AG10803 (cell line): ENCODE measurements at regions not wholly inside any gene's neighbourhood (a gene's known extent, or its start where the extent isn't known, plus 50 kb on each side); places are given as distances from the start of the nearest gene placed in this dataset.
A peak's percentile ranks its signal among the peaks of the same experiment; 100 is the strongest.

Source experiments
- DNase-seq: peaks from one replicate; pipeline ENCODE4 v3.0.0; 2010; ENCODE audit warnings: low read depth
- H3K4me3 ChIP-seq: 2 replicates; pipeline ENCODE4 v1.5.1; 2011; ENCODE audit warnings: mild to moderate bottlenecking, low read length, control low read depth
- CTCF ChIP-seq: conservative IDR thresholded peaks from 2 replicates; pipeline ENCODE4 v1.5.1; 2011; ENCODE audit warnings: mild to moderate bottlenecking, low read length, control low read depth, inconsistent platforms

GRCh38 chr5:141753143-141753970 lies 71.3 kb upstream of the ARAP3 start:
- TF ChIP-seq CTCF: no peak
- no peak overlapping the region for H3K4me3 ChIP-seq

GRCh38 chr5:141747152-141748141 lies 65.4 kb upstream of the ARAP3 start:
- peak; percentile 15 for DNase-seq
- H3K4me3 ChIP-seq: no peak overlapping the region

More at GRCh38 chr5:141753143-141753970, 71.3 kb upstream of the ARAP3 start:
- no peak for DNase-seq

GRCh38 chr5:141746395-141746794 lies 64.4 kb upstream of the ARAP3 start:
- no peak for DNase-seq
- no peak overlapping the region for H3K4me3 ChIP-seq
- no peak for TF ChIP-seq CTCF

More at GRCh38 chr5:141747152-141748141, 65.4 kb upstream of the ARAP3 start:
- TF ChIP-seq CTCF: no peak

- no peak for DNase-seq
- TF ChIP-seq CTCF: no peak
- H3K4me3 ChIP-seq: no peak overlapping the region
Measured at GRCh38 chr5:141745390-141745789, 63.4 kb upstream of the ARAP3 start.

GRCh38 chr5:141743866-141744272 lies 61.8 kb upstream of the ARAP3 start:
- no peak for TF ChIP-seq CTCF
- no peak for DNase-seq

GRCh38 chr5:141742866-141743851 lies 61.1 kb upstream of the ARAP3 start:
- no peak for TF ChIP-seq CTCF
- DNase-seq: peak; percentile 8
- no peak overlapping the region for H3K4me3 ChIP-seq

More at GRCh38 chr5:141743866-141744272, 61.8 kb upstream of the ARAP3 start:
- no peak overlapping the region for H3K4me3 ChIP-seq
